ENCODE measurements at regions not wholly inside any gene's neighbourhood (a gene's known extent, or its start where the extent isn't known, plus 50 kb on each side); places are given as distances from the start of the nearest gene placed in this dataset.

GRCh38 chr2:71882949-71883472 lies 264.7 kb downstream of the CYP26B1 start (continued):
- TF ChIP-seq ASH1L (IDR thresholded peaks at IDR 0.05; ENCODE audit: borderline replicate concordance, low read depth, partially characterized antibody) (no peak), TCFL5 (CRISPR knock-in tag; conservative IDR thresholded peaks at IDR 0.05) (no peak), KAT7 (CRISPR knock-in tag; IDR thresholded peaks at IDR 0.05; ENCODE audit: borderline replicate concordance) (peak; percentile 57; the same call in 1 of the 2 replicates), NR3C1 (CRISPR knock-in tag; IDR thresholded peaks at IDR 0.05) (no peak), TAL1 (IDR thresholded peaks at IDR 0.05) (peak; percentile 97), ZNF75A (CRISPR knock-in tag; IDR thresholded peaks at IDR 0.05) (no peak), TOE1 (IDR thresholded peaks at IDR 0.05; ENCODE audit: borderline replicate concordance) (peak; percentile 69; the same call in 1 of the 2 replicates), TOE1 (CRISPR knock-in tag; IDR thresholded peaks at IDR 0.05; ENCODE audit: borderline replicate concordance, low read depth) (no peak), MCM7 (IDR thresholded peaks at IDR 0.05) (no peak), GATA2 (CRISPR knock-in tag; IDR thresholded peaks at IDR 0.05) (peak; percentile 91), POLR2AphosphoS5 (IDR thresholded peaks at IDR 0.05; ENCODE audit: control insufficient read depth, insufficient read depth, low read depth, low read length) (peak; percentile 96), TBL1XR1 (IDR thresholded peaks at IDR 0.05; ENCODE audit: low read length in 2 of 2) (peak in 1 of 2 experiments; percentile 98; a peak in 2 of 4 replicates), ZNF253 (CRISPR knock-in tag; conservative IDR thresholded peaks at IDR 0.05) (no peak), RBM17 (IDR thresholded peaks at IDR 0.05; ENCODE audit: borderline replicate concordance, low read depth, low read length) (no peak), HNRNPLL (IDR thresholded peaks at IDR 0.05; ENCODE audit: low read depth, low read length, poor library complexity, severe bottlenecking) (peak; percentile 20), ZNF57 (CRISPR knock-in tag; IDR thresholded peaks at IDR 0.05) (no peak), CHAMP1 (IDR thresholded peaks at IDR 0.05) (0 out of 2 replicates have a peak, but pooled peaks have one; percentile 21), MAX (CRISPR knock-in tag; IDR thresholded peaks at IDR 0.05) (0 out of 2 replicates have a peak, but pooled peaks have one; percentile 40), FOXA3 (CRISPR knock-in tag; conservative IDR thresholded peaks at IDR 0.05 in 1 of 2, IDR thresholded peaks at IDR 0.05 in 1 of 2) (peak; percentile 84 to 95), THRAP3 (IDR thresholded peaks at IDR 0.05; ENCODE audit: borderline replicate concordance) (no peak), ZFPM2 (CRISPR knock-in tag; IDR thresholded peaks at IDR 0.05) (no peak), ZNF589 (CRISPR knock-in tag; IDR thresholded peaks at IDR 0.05; ENCODE audit: low read depth) (peak; percentile 99), RBBP5 (IDR thresholded peaks at IDR 0.05; ENCODE audit: borderline replicate concordance, insufficient read depth, low read length, poor library complexity, severe bottlenecking) (peak; percentile 38), E2F8 (IDR thresholded peaks at IDR 0.05; ENCODE audit: low read depth, partially characterized antibody) (peak; percentile 72)

Data from K562 (cell line).